ENCODE measurements at regions not wholly inside any gene's neighbourhood (a gene's known extent, or its start where the extent isn't known, plus 50 kb on each side); places are given as distances from the start of the nearest gene placed in this dataset.

- TF ChIP-seq POLR2AphosphoS5 (IDR thresholded peaks at IDR 0.05; ENCODE audit: low read length), result no peak
- no peak for TF ChIP-seq TAF1 (IDR thresholded peaks at IDR 0.05; ENCODE audit: borderline replicate concordance, low read depth, low read length)
- no peak for TF ChIP-seq CTCF (IDR thresholded peaks at IDR 0.05 in 2 of 3, conservative IDR thresholded peaks at IDR 0.05 in 1 of 3; ENCODE audit: control insufficient read depth in 2 of 3, extremely low read depth in 1 of 3, insufficient read depth in 1 of 3, low read depth in 3 of 3, low read length in 3 of 3)
- no peak for TF ChIP-seq JUND (IDR thresholded peaks at IDR 0.05; ENCODE audit: low read depth, low read length)
- no peak for TF ChIP-seq HDAC6 (IDR thresholded peaks at IDR 0.05; ENCODE audit: unreplicated experiment)
- TF ChIP-seq MAX (IDR thresholded peaks at IDR 0.05; ENCODE audit: low read depth, low read length), result no peak
- TF ChIP-seq MXI1 (IDR thresholded peaks at IDR 0.05; ENCODE audit: low read depth, low read length), result no peak
- no peak for TF ChIP-seq E2F8 (IDR thresholded peaks at IDR 0.05; ENCODE audit: low read depth, partially characterized antibody)
- TF ChIP-seq EP300 (IDR thresholded peaks at IDR 0.05; ENCODE audit: borderline replicate concordance in 1 of 2, control insufficient read depth in 1 of 2, low read depth in 2 of 2, low read length in 2 of 2), result no peak
- no peak for TF ChIP-seq NFIC (IDR thresholded peaks at IDR 0.05; ENCODE audit: low read depth, low read length)
These were observed 108.4 kb upstream of the DAB1 start for GRCh38 chr1:57532299-57532698.

All from GM12878 (cell line).